ENCODE measurements at regions not wholly inside any gene's neighbourhood (a gene's known extent, or its start where the extent isn't known, plus 50 kb on each side); places are given as distances from the start of the nearest gene placed in this dataset.

DNA sequence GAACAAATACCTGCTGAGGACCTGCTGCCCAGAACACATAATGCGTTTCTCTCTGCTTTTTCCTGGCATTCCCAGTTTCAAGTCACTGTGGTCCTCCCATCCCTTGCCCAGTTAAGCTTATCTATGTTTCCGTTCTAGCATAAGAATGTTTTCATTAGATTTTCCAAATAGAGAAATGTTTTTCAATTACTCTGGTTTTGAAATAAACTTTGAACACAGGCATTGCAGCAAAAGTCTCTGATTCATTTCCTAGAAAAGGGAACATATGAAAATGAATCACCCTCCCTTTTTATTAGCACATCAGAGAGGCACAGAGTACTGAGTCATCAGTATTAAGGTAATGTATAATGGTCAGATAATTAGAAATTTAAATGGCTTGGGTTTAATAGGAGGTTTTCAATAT is 201.1 kb upstream of the TMEM260 start:
- TF ChIP-seq, protein P1, sequence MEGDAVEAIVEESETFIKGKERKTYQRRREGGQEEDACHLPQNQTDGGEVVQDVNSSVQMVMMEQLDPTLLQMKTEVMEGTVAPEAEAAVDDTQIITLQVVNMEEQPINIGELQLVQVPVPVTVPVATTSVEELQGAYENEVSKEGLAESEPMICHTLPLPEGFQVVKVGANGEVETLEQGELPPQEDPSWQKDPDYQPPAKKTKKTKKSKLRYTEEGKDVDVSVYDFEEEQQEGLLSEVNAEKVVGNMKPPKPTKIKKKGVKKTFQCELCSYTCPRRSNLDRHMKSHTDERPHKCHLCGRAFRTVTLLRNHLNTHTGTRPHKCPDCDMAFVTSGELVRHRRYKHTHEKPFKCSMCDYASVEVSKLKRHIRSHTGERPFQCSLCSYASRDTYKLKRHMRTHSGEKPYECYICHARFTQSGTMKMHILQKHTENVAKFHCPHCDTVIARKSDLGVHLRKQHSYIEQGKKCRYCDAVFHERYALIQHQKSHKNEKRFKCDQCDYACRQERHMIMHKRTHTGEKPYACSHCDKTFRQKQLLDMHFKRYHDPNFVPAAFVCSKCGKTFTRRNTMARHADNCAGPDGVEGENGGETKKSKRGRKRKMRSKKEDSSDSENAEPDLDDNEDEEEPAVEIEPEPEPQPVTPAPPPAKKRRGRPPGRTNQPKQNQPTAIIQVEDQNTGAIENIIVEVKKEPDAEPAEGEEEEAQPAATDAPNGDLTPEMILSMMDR (conservative IDR thresholded peaks at IDR 0.05; ENCODE audit: low read depth, low read length), result no peak
- TF ChIP-seq MAFK (IDR thresholded peaks at IDR 0.05; ENCODE audit: low read depth, low read length), result peak; percentile 87
- 0 out of 2 replicates have a peak, but pooled peaks have one; percentile 10 for TF ChIP-seq RAD21 (IDR thresholded peaks at IDR 0.05; ENCODE audit: low read length)
- TF ChIP-seq, protein P2, sequence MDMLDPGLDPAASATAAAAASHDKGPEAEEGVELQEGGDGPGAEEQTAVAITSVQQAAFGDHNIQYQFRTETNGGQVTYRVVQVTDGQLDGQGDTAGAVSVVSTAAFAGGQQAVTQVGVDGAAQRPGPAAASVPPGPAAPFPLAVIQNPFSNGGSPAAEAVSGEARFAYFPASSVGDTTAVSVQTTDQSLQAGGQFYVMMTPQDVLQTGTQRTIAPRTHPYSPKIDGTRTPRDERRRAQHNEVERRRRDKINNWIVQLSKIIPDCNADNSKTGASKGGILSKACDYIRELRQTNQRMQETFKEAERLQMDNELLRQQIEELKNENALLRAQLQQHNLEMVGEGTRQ (IDR thresholded peaks at IDR 0.05; ENCODE audit: low read depth, low read length), result no peak
- no peak for TF ChIP-seq SMC3 (IDR thresholded peaks at IDR 0.05; ENCODE audit: low read depth, low read length)
- no peak for TF ChIP-seq MXI1 (IDR thresholded peaks at IDR 0.05; ENCODE audit: borderline replicate concordance, low read depth, low read length)
- TF ChIP-seq POLR2A (IDR thresholded peaks at IDR 0.05; ENCODE audit: low read depth, low read length), result no peak
- TF ChIP-seq CHD1 (IDR thresholded peaks at IDR 0.05; ENCODE audit: low read depth, low read length), result no peak
- TF ChIP-seq CEBPB (IDR thresholded peaks at IDR 0.05; ENCODE audit: low read depth, low read length), result peak; percentile 86
- no peak for TF ChIP-seq RFX5 (IDR thresholded peaks at IDR 0.05; ENCODE audit: low read depth, low read length)
